SK-N-SH (cell line): ENCODE measurements at regions not wholly inside any gene's neighbourhood (a gene's known extent, or its start where the extent isn't known, plus 50 kb on each side); places are given as distances from the start of the nearest gene placed in this dataset.

ENCODE experiments used
- CTCF ChIA-PET: fragments of 300-600, 350-600 bp; formaldehyde crosslinking; extraction: SDS; loops from one replicate; lab custom pipeline; 2021; lab: Yijun Ruan, JAX
- POLR2A ChIA-PET: fragments of 350-600 bp; sonication (Branson Sonifier 250); formaldehyde crosslinking; extraction: SDS; loops from one replicate; lab custom pipeline; 2020; ENCODE audit warnings: antibody characterized with exemption, inconsistent platforms; lab: Yijun Ruan, JAX
- DNase-seq: peaks from one replicate; pipeline ENCODE4 v3.0.0; 2012
- H2AFZ ChIP-seq: fragments of 200-600 bp; sonication (generic); 2 replicates; pipeline ENCODE4 v1.8.1; 2016; ENCODE audit warnings: antibody characterized with exemption, mild to moderate bottlenecking, low read depth
- H3F3A ChIP-seq: fragments of 200-600 bp; sonication (generic); replicated peaks from 2 replicates; pipeline ENCODE3; 2016; ENCODE audit warnings: antibody characterized with exemption, mild to moderate bottlenecking; ENCODE audit not compliant: insufficient read depth
- H3K27ac ChIP-seq, 2 experiments: fragments of 200-500 bp in 1 of 2; fragments of 200-600 bp in 1 of 2; sonication (Bioruptor generic) in 1 of 2; sonication (generic), shearing (Covaris generic) in 1 of 2; 2 replicates each; pipeline versions ENCODE4 v1.5.1 to v1.6.1; 2014 to 2016; ENCODE audit warnings: low read depth in 2 of 2, inconsistent platforms in 1 of 2, low read length in 1 of 2, mild to moderate bottlenecking in 1 of 2, mixed read lengths in 1 of 2
- H3K27me3 ChIP-seq: fragments of 200-600 bp; sonication (generic), shearing (Covaris generic); 2 replicates; pipeline ENCODE4 v1.6.1; 2016; ENCODE audit warnings: mixed run types; ENCODE audit not compliant: insufficient read depth
- H3K36me3 ChIP-seq, 2 experiments: fragments of 200-500 bp in 1 of 2; fragments of 200-600 bp in 1 of 2; sonication (Bioruptor generic) in 1 of 2; sonication (generic) in 1 of 2; replicated peaks in 1 of 2; 2 replicates each; pipeline versions ENCODE3 to v1.5.1; 2014 to 2016; ENCODE audit warnings: low read length in 1 of 2, mild to moderate bottlenecking in 1 of 2; ENCODE audit not compliant: insufficient read depth in 2 of 2, control insufficient read depth in 1 of 2
- H3K4me1 ChIP-seq, 2 experiments: fragments of 200-500 bp in 1 of 2; fragments of 200-600 bp in 1 of 2; sonication (Bioruptor generic) in 1 of 2; sonication (generic), shearing (Covaris generic) in 1 of 2; 2 replicates each; pipeline versions ENCODE4 v1.5.1 to v1.6.1; 2014 to 2016; ENCODE audit warnings: low read depth in 1 of 2, low read length in 1 of 2, mixed run types in 1 of 2; ENCODE audit not compliant: insufficient read depth in 2 of 2, control insufficient read depth in 1 of 2
- H3K4me2 ChIP-seq: fragments of 200-600 bp; sonication (generic), shearing (Covaris generic); 2 replicates; pipeline ENCODE4 v1.6.1; 2017; ENCODE audit warnings: mixed run types
- H3K4me3 ChIP-seq, 2 experiments: fragments of 200-500 bp in 1 of 2; fragments of 200-600 bp in 1 of 2; sonication (Bioruptor generic) in 1 of 2; sonication (generic), shearing (Covaris generic) in 1 of 2; 2 replicates each; pipeline versions ENCODE4 v1.5.1 to v1.8.1; 2014 to 2016; ENCODE audit warnings: low read depth in 2 of 2, inconsistent platforms in 1 of 2, low read length in 1 of 2, mild to moderate bottlenecking in 1 of 2, mixed read lengths in 1 of 2, moderate library complexity in 1 of 2
- H3K79me2 ChIP-seq: fragments of 200-600 bp; sonication (generic); 2 replicates; pipeline ENCODE4 v1.8.1; 2017; ENCODE audit warnings: mild to moderate bottlenecking; ENCODE audit not compliant: insufficient read depth
- H3K9ac ChIP-seq: fragments of 200-600 bp; sonication (generic); 2 replicates; pipeline ENCODE4 v1.6.1; 2017; ENCODE audit warnings: mixed run types
- H3K9me2 ChIP-seq: fragments of 200-600 bp; sonication (generic); 2 replicates; pipeline ENCODE4 v1.6.1; 2017; ENCODE audit warnings: mixed run types
- H3K9me3 ChIP-seq: fragments of 200-600 bp; sonication (generic); 2 replicates; pipeline ENCODE4 v1.6.1; 2017; ENCODE audit warnings: mixed run types, mild to moderate bottlenecking, moderate library complexity
- H4K20me1 ChIP-seq: fragments of 200-600 bp; sonication (generic); 2 replicates; pipeline ENCODE4 v1.6.1; 2017; ENCODE audit warnings: mild to moderate bottlenecking, mixed run types; ENCODE audit not compliant: insufficient read depth
- CTCF ChIP-seq: fragments of 200-600 bp; sonication (generic); IDR thresholded peaks from 2 replicates; pipeline ENCODE4 v1.6.1; 2017; ENCODE audit warnings: antibody characterized with exemption, mild to moderate bottlenecking, moderate library complexity
- ELF1 ChIP-seq: IDR thresholded peaks from 2 replicates; pipeline ENCODE4 v1.4.0; 2012
- EZH2phosphoT487 ChIP-seq: fragments of 200-600 bp; sonication (generic); IDR thresholded peaks from 2 replicates; pipeline ENCODE4 v1.6.1; 2017; ENCODE audit warnings: low read depth, mixed run types, mild to moderate bottlenecking, antibody characterized with exemption, moderate library complexity, borderline replicate concordance
- FOSL2 ChIP-seq: IDR thresholded peaks from 2 replicates; pipeline ENCODE4 v1.4.0; 2012; ENCODE audit warnings: low read depth, mild to moderate bottlenecking, moderate library complexity, borderline replicate concordance
- GABPA ChIP-seq: IDR thresholded peaks from 2 replicates; pipeline ENCODE4 v1.4.0; 2012; ENCODE audit warnings: low read depth, mild to moderate bottlenecking
- JUND ChIP-seq: IDR thresholded peaks from 2 replicates; pipeline ENCODE4 v1.4.0; 2012
- MAX ChIP-seq: IDR thresholded peaks from 2 replicates; pipeline ENCODE4 v1.4.0; 2012; ENCODE audit warnings: low read depth
- NFIC ChIP-seq: IDR thresholded peaks from 2 replicates; pipeline ENCODE4 v1.4.0; 2012; ENCODE audit warnings: borderline replicate concordance
- RAD21 ChIP-seq: IDR thresholded peaks from 2 replicates; pipeline ENCODE4 v1.6.1; 2012; ENCODE audit warnings: mild to moderate bottlenecking, low read length
- RFX5 ChIP-seq: IDR thresholded peaks from 2 replicates; pipeline ENCODE4 v1.6.1; 2012; ENCODE audit warnings: mild to moderate bottlenecking, improper control_type of control experiment, low read length
- SIN3A ChIP-seq: IDR thresholded peaks from 2 replicates; pipeline ENCODE4 v1.6.1; 2012; ENCODE audit warnings: low read depth, mild to moderate bottlenecking, low read length, moderate library complexity, borderline replicate concordance
- SMC3 ChIP-seq: IDR thresholded peaks from 2 replicates; pipeline ENCODE4 v1.6.1; 2012; ENCODE audit warnings: low read depth, low read length, improper control_type of control experiment
- TAF1 ChIP-seq: IDR thresholded peaks from 2 replicates; pipeline ENCODE4 v1.6.1; 2012; ENCODE audit warnings: low read depth, mild to moderate bottlenecking, low read length, moderate library complexity, borderline replicate concordance
- WGBS: methylation state at CpG from one replicate; pipeline ENCODE4 v1.1.6; 2017; ENCODE audit warnings: low lambda C conversion rate; 5-methylcytosine and 5-hydroxymethylcytosine counted together
- TF ChIP-seq, protein P1 (sequence below): fragments of 150-350 bp; IDR thresholded peaks from 2 replicates; pipeline ENCODE4 v1.6.1; 2016; ENCODE audit warnings: mild to moderate bottlenecking, low read depth, low read length
- TF ChIP-seq, protein P2 (sequence below): IDR thresholded peaks from 2 replicates; pipeline ENCODE4 v1.4.0; 2012; ENCODE audit warnings: low read depth, borderline replicate concordance
- TF ChIP-seq, protein P3 (sequence below): IDR thresholded peaks from 2 replicates; pipeline ENCODE4 v1.6.1; 2012; ENCODE audit warnings: mild to moderate bottlenecking, low read depth, low read length, moderate library complexity
- TF ChIP-seq, protein P4 (sequence below): fragments of 150-350 bp; IDR thresholded peaks from 2 replicates; pipeline ENCODE4 v1.6.1; 2017; ENCODE audit warnings: antibody characterized with exemption, low read length, low read depth, borderline replicate concordance

DNA sequence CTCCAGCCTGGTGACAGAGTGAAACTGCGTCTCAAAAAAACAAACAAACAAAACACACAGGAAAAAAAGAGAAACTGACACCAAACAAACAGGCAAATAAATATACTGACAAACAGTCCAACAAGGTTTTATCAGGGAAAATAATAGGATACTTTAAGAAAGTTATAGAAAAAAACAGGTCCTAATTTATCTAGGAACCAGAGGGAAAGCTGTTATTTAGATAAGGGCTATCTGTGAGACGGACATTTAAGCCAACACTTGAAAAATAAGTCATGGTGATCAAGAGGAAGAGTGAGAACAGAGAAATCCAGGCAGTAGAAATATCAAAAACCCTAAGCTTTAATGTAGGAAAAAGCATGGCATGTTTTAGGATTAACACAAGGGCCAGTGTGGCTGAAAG is 68.9 kb downstream of the FAM217A start:
- CTCF ChIA-PET = interaction anchor here (1.1 to 3.2 kb wide), 5 partner anchors 8 to 218 kb away, joined by 3 to 17 read pairs (median 6); a partner anchor contains a TSS

DNA sequence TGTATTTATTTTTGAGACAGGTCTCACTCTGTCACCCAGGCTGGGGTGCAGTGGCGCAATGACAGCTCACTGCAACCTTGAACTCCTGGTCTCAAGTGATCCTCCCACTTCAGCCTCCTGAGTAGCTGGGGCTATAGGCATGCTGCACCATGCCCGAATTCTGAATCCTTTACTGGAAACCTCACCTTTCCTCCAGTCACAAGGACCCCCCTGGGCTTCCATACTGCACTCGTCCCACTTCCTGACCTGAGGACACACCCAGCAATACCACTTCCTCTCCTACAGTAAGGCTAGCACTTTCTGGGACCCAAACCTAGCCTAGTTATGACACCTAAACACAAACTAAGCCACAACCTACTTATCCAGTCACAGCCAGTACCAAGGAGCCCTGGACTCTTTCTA is 68.2 kb downstream of the FAM217A start:
- Histone ChIP-seq H3F3A (peaks cover 9% of the 10 kb centered on the region), H3K9ac (no peak overlapping the region), H3K27me3 (no peaks in the 10 kb centered on the region), H3K4me1 (peaks cover 0 to 6% of the 10 kb centered on the region in 2 experiments; a peak in 2 of 4 replicates), H4K20me1 (peaks cover 10% of the 10 kb centered on the region; the same call in 1 of the 2 replicates), H3K36me3 (peaks cover 2 to 25% of the 10 kb centered on the region in 2 experiments), H3K27ac (no peak overlapping the region), H2AFZ (no peak overlapping the region), H3K79me2 (peaks cover 91% of the 10 kb centered on the region), H3K4me3 (no peak overlapping the region), H3K9me3 (no peaks in the 10 kb centered on the region; the same call in 1 of the 2 replicates), H3K9me2 (no peaks in the 10 kb centered on the region), H3K4me2 (no peak overlapping the region)
- WGBS = 93% methylated on average over 3 of the region's 3 CpGs
- no peak for DNase-seq
- no peak for TF ChIP-seq MAX
- TF ChIP-seq, protein P1, sequence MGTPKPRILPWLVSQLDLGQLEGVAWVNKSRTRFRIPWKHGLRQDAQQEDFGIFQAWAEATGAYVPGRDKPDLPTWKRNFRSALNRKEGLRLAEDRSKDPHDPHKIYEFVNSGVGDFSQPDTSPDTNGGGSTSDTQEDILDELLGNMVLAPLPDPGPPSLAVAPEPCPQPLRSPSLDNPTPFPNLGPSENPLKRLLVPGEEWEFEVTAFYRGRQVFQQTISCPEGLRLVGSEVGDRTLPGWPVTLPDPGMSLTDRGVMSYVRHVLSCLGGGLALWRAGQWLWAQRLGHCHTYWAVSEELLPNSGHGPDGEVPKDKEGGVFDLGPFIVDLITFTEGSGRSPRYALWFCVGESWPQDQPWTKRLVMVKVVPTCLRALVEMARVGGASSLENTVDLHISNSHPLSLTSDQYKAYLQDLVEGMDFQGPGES = no peak
- TF ChIP-seq TAF1 = no peak
- TF ChIP-seq, protein P2, sequence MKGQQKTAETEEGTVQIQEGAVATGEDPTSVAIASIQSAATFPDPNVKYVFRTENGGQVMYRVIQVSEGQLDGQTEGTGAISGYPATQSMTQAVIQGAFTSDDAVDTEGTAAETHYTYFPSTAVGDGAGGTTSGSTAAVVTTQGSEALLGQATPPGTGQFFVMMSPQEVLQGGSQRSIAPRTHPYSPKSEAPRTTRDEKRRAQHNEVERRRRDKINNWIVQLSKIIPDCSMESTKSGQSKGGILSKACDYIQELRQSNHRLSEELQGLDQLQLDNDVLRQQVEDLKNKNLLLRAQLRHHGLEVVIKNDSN = no peak
- TF ChIP-seq NFIC = no peak
- TF ChIP-seq CTCF = no peak
- TF ChIP-seq GABPA = no peak
- no peak for TF ChIP-seq RAD21
- TF ChIP-seq ELF1 = no peak
- no peak for TF ChIP-seq RFX5
- ChIA-PET CTCF (interaction anchor here (0.7 to 2.4 kb wide), 4 partner anchors 10 to 525 kb away, joined by 3 to 14 read pairs (median 4); a partner anchor contains a TSS), POLR2A (no interaction called here)

More for the DNA sequence above, 68.9 kb downstream of the FAM217A start:
- Histone ChIP-seq H3K79me2 (peaks cover 85% of the 10 kb centered on the region), H3K36me3 (peaks cover 2 to 25% of the 10 kb centered on the region in 2 experiments), H3K27me3 (no peaks in the 10 kb centered on the region), H3K9me3 (no peaks in the 10 kb centered on the region; the same call in 1 of the 2 replicates), H3K4me2 (no peak overlapping the region), H3K27ac (no peak overlapping the region), H3K4me1 (peaks cover 0 to 6% of the 10 kb centered on the region in 2 experiments; a peak in 2 of 4 replicates), H3K9ac (no peak overlapping the region), H2AFZ (no peak overlapping the region), H3K9me2 (no peaks in the 10 kb centered on the region), H4K20me1 (peaks cover 10% of the 10 kb centered on the region; the same call in 1 of the 2 replicates), H3F3A (peaks cover 9% of the 10 kb centered on the region), H3K4me3 (no peak overlapping the region)
- no peak for DNase-seq
- 97% methylated on average over 2 of the region's 2 CpGs for whole genome bisulfite sequencing
- no peak for TF ChIP-seq EZH2phosphoT487
- no peak for TF ChIP-seq JUND
- TF ChIP-seq, protein P3, sequence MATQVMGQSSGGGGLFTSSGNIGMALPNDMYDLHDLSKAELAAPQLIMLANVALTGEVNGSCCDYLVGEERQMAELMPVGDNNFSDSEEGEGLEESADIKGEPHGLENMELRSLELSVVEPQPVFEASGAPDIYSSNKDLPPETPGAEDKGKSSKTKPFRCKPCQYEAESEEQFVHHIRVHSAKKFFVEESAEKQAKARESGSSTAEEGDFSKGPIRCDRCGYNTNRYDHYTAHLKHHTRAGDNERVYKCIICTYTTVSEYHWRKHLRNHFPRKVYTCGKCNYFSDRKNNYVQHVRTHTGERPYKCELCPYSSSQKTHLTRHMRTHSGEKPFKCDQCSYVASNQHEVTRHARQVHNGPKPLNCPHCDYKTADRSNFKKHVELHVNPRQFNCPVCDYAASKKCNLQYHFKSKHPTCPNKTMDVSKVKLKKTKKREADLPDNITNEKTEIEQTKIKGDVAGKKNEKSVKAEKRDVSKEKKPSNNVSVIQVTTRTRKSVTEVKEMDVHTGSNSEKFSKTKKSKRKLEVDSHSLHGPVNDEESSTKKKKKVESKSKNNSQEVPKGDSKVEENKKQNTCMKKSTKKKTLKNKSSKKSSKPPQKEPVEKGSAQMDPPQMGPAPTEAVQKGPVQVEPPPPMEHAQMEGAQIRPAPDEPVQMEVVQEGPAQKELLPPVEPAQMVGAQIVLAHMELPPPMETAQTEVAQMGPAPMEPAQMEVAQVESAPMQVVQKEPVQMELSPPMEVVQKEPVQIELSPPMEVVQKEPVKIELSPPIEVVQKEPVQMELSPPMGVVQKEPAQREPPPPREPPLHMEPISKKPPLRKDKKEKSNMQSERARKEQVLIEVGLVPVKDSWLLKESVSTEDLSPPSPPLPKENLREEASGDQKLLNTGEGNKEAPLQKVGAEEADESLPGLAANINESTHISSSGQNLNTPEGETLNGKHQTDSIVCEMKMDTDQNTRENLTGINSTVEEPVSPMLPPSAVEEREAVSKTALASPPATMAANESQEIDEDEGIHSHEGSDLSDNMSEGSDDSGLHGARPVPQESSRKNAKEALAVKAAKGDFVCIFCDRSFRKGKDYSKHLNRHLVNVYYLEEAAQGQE = no peak
- TF ChIP-seq SMC3 = no peak
- TF ChIP-seq, protein P4, sequence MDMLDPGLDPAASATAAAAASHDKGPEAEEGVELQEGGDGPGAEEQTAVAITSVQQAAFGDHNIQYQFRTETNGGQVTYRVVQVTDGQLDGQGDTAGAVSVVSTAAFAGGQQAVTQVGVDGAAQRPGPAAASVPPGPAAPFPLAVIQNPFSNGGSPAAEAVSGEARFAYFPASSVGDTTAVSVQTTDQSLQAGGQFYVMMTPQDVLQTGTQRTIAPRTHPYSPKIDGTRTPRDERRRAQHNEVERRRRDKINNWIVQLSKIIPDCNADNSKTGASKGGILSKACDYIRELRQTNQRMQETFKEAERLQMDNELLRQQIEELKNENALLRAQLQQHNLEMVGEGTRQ = no peak
- TF ChIP-seq SIN3A = no peak
- TF ChIP-seq RAD21 = no peak
- no peak for TF ChIP-seq TAF1
- no peak for TF ChIP-seq FOSL2
- POLR2A ChIA-PET = interaction anchor here (0.7 to 1.8 kb wide), 2 partner anchors 11 to 1239 kb away, joined by 3 to 4 read pairs; a partner anchor contains a TSS
